ENCODE measurements at regions not wholly inside any gene's neighbourhood (a gene's known extent, or its start where the extent isn't known, plus 50 kb on each side); places are given as distances from the start of the nearest gene placed in this dataset.

DNA sequence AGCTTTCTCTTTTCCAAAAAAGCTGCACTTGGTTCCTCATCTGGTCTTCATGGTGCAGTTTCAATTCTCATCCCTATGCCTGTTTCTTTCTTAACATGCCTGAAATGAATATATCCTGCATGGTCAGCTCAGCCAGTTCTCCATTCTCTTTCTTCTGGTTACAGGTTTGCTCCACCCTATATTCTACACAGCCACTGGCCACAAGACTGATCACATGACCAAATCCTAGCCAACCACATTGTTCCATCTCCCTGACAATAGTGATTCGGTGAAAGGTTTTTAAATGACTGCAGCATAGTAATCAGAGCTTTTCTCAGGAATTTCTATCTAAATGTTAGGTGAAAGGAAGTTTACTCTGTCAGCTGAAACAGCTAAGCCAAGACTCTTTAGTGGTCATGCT, 891.4 kb downstream of the METTL15 start:
- no peak for DNase-seq (ENCODE audit: low read depth, low spot score)
- no peak overlapping the region for H3K4me3 Mint-ChIP-seq
- TF ChIP-seq, protein P1, sequence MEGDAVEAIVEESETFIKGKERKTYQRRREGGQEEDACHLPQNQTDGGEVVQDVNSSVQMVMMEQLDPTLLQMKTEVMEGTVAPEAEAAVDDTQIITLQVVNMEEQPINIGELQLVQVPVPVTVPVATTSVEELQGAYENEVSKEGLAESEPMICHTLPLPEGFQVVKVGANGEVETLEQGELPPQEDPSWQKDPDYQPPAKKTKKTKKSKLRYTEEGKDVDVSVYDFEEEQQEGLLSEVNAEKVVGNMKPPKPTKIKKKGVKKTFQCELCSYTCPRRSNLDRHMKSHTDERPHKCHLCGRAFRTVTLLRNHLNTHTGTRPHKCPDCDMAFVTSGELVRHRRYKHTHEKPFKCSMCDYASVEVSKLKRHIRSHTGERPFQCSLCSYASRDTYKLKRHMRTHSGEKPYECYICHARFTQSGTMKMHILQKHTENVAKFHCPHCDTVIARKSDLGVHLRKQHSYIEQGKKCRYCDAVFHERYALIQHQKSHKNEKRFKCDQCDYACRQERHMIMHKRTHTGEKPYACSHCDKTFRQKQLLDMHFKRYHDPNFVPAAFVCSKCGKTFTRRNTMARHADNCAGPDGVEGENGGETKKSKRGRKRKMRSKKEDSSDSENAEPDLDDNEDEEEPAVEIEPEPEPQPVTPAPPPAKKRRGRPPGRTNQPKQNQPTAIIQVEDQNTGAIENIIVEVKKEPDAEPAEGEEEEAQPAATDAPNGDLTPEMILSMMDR (conservative IDR thresholded peaks at IDR 0.05): no peak
- no peaks in the 10 kb centered on the region for H3K9me3 Mint-ChIP-seq
- H3K27me3 Mint-ChIP-seq (ENCODE audit: low read depth): no peaks in the 10 kb centered on the region
- H3K4me1 Mint-ChIP-seq: no peaks in the 10 kb centered on the region
- H3K27ac Mint-ChIP-seq (ENCODE audit: unreplicated experiment): no peak overlapping the region
- H3K36me3 Mint-ChIP-seq (ENCODE audit: low read depth): no peaks in the 10 kb centered on the region

DNA sequence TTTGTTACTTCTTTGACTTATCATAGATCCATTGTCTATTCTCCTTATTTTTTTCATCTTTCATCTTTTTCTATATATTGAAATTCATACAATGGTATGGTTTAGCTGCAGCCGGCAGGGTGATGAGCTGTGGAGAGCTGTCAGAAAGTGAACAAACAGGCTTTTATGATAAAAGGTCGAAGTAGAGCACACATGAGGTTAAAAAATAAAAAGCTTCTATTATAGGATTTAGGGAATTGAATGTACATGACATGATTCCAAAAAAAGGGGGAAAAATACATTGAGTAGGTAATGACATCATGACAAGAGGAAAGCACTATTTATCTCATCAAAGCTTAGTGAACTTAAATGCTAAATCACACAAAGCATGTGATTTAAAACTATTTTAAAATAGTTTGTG, 884.8 kb downstream of the METTL15 start:
- Mint-ChIP-seq H3K4me3 (no peak overlapping the region), H3K27me3 (ENCODE audit: low read depth) (no peaks in the 10 kb centered on the region), H3K9me3 (no peaks in the 10 kb centered on the region), H3K27ac (ENCODE audit: unreplicated experiment) (no peak overlapping the region), H3K4me1 (peaks cover 4% of the 10 kb centered on the region), H3K36me3 (ENCODE audit: low read depth) (no peaks in the 10 kb centered on the region)
- TF ChIP-seq, protein P1 (conservative IDR thresholded peaks at IDR 0.05): no peak
- DNase-seq (ENCODE audit: low read depth, low spot score): no peak

DNA sequence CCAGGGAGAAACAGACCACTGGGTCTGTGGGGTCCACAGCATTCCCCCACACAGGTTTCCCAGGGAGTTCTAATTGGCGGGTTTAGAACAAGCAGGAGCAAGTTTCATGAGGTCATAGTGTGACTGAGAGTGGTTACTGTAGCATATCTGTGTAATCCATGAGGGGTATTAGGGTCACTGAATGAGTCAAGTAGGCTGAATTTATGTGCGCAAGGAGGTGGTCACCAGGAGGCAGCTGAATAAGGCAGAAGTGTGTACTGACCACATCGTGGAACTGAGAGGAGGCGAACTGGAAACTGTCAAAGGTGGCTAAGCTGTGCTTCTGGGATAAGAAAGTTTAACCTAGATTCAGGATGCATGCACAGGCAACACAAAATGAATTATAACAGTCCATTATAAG, 876.0 kb downstream of the METTL15 start:
- H3K4me1 Mint-ChIP-seq: no peaks in the 10 kb centered on the region
- H3K4me3 Mint-ChIP-seq: no peak overlapping the region
- no peak for DNase-seq (ENCODE audit: low read depth, low spot score)
- H3K27me3 Mint-ChIP-seq (ENCODE audit: low read depth): no peaks in the 10 kb centered on the region
- no peaks in the 10 kb centered on the region for H3K9me3 Mint-ChIP-seq
- H3K27ac Mint-ChIP-seq (ENCODE audit: unreplicated experiment): no peak overlapping the region
- H3K36me3 Mint-ChIP-seq (ENCODE audit: low read depth): no peaks in the 10 kb centered on the region
- TF ChIP-seq, protein P1 (conservative IDR thresholded peaks at IDR 0.05): no peak

DNA sequence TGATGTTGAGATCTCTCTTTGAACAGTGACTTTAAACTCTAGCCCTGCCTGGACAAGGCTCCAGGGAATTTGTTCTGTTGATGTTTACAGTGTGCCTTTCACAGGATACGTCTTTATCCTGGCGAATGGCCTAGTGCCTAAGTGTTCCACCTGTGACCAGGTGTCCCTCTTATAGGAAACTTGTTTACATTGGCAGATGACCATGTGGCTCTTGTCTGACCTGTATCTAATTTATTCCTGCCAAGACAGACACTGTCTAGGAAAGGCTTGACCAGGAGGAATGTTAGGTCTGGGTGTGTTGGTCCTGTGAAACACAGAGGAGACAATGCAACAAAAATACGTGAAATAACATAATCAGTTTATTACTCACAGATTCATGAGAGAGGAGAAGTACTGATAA, 875.6 kb downstream of the METTL15 start:
- no peak for DNase-seq (ENCODE audit: low read depth, low spot score)
- Mint-ChIP-seq H3K27ac (ENCODE audit: unreplicated experiment) (no peak overlapping the region), H3K9me3 (no peaks in the 10 kb centered on the region), H3K4me1 (no peaks in the 10 kb centered on the region), H3K27me3 (ENCODE audit: low read depth) (no peaks in the 10 kb centered on the region), H3K36me3 (ENCODE audit: low read depth) (no peaks in the 10 kb centered on the region), H3K4me3 (no peak overlapping the region)
- TF ChIP-seq, protein P1 (conservative IDR thresholded peaks at IDR 0.05): no peak

DNA sequence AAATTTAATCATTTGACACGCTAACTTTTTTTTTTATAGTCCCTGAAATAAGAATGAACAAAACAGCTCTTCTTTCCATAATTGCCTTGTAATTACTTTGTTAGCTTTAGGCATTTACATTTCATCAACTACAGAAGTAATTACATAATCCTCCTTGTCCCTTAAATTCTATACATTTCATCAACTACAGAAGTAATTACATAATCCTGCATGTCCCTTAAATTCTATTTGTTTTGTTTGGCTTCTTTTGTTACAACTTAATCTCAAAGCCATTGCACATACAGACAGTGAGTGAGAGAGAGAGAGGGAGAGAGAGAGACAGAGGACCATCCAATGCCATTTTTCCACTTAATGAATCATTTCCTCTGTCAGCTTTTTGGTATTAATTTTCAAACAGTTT, 873.2 kb downstream of the METTL15 start:
- TF ChIP-seq, protein P1 (conservative IDR thresholded peaks at IDR 0.05): no peak
- DNase-seq (ENCODE audit: low read depth, low spot score): no peak
- H3K9me3 Mint-ChIP-seq: no peaks in the 10 kb centered on the region
- H3K4me3 Mint-ChIP-seq: no peak overlapping the region
- no peaks in the 10 kb centered on the region for H3K4me1 Mint-ChIP-seq
- no peaks in the 10 kb centered on the region for H3K36me3 Mint-ChIP-seq (ENCODE audit: low read depth)
- H3K27me3 Mint-ChIP-seq (ENCODE audit: low read depth): no peaks in the 10 kb centered on the region
- no peak overlapping the region for H3K27ac Mint-ChIP-seq (ENCODE audit: unreplicated experiment)

DNA sequence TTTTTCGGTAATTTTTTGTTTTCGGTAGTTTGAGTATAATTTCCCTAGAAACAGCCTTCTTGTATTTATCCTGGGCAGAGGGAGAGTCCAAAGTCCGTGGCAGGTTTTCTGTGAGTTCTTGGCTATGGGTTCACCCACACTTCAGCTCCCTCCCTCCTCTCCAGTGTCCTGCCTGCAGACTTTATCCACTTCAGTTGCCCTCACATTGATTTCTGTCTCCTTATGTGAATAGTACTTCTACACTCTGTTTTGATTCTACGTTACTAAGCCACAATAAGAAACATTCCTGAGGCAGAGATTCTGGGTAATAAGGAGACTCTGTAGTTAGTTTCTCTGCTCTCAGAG, 868.6 kb downstream of the METTL15 start:
- DNase-seq (ENCODE audit: low read depth, low spot score): no peak
- Mint-ChIP-seq H3K27me3 (ENCODE audit: low read depth) (no peaks in the 10 kb centered on the region), H3K4me1 (no peaks in the 10 kb centered on the region), H3K9me3 (no peaks in the 10 kb centered on the region), H3K27ac (ENCODE audit: unreplicated experiment) (no peak overlapping the region), H3K4me3 (no peak overlapping the region), H3K36me3 (ENCODE audit: low read depth) (no peaks in the 10 kb centered on the region)
- TF ChIP-seq, protein P1 (conservative IDR thresholded peaks at IDR 0.05): no peak
